Epithelial cell of esophagus (primary cell): ENCODE measurements at regions not wholly inside any gene's neighbourhood (a gene's known extent, or its start where the extent isn't known, plus 50 kb on each side); places are given as distances from the start of the nearest gene placed in this dataset.

Source experiments
- DNase-seq: peaks from one replicate; pipeline ENCODE4 v3.0.0; 2010; ENCODE audit warnings: low read depth
- H3K4me3 ChIP-seq: 2 replicates; pipeline ENCODE4 v1.5.1; 2011; ENCODE audit warnings: mild to moderate bottlenecking, low read length, control low read depth
- TF ChIP-seq, protein P1 (sequence below): IDR thresholded peaks from 2 replicates; pipeline ENCODE4 v1.5.1; 2011; ENCODE audit warnings: low read depth, mild to moderate bottlenecking, low read length, control low read depth, inconsistent platforms; ENCODE audit not compliant: insufficient read depth; ENCODE audit errors: missing control alignments

DNA sequence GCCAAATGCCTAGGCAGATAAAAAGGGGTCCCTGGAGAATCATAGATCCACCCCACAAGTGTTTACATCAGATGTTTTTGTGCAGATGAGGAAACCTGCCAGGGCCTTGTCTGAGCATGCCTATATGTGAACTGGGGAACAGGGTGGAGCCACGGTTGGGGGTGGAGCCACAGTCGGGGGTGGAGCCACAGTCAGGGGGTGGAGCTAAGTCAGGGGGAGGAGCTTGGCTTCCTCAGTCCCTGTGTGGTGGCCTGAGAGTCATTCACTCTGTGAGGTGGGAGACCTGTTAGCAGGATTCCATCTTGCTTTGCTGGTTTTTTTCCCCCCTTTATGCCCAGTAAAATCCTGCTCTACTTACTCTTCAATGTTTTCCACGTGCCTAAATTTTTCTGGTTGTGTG lies 57.8 kb upstream of the TGFBR2 start:
- TF ChIP-seq, protein P1, sequence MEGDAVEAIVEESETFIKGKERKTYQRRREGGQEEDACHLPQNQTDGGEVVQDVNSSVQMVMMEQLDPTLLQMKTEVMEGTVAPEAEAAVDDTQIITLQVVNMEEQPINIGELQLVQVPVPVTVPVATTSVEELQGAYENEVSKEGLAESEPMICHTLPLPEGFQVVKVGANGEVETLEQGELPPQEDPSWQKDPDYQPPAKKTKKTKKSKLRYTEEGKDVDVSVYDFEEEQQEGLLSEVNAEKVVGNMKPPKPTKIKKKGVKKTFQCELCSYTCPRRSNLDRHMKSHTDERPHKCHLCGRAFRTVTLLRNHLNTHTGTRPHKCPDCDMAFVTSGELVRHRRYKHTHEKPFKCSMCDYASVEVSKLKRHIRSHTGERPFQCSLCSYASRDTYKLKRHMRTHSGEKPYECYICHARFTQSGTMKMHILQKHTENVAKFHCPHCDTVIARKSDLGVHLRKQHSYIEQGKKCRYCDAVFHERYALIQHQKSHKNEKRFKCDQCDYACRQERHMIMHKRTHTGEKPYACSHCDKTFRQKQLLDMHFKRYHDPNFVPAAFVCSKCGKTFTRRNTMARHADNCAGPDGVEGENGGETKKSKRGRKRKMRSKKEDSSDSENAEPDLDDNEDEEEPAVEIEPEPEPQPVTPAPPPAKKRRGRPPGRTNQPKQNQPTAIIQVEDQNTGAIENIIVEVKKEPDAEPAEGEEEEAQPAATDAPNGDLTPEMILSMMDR, result no peak
- no peak overlapping the region for H3K4me3 ChIP-seq
- DNase-seq, result peak; percentile 74

- no peak overlapping the region for H3K4me3 ChIP-seq
- TF ChIP-seq, protein P1, result no peak
- no peak for DNase-seq
These were observed 56.8 kb upstream of the TGFBR2 start for GRCh38 chr3:30549600-30549999.

- H3K4me3 ChIP-seq, result no peak overlapping the region
- TF ChIP-seq, protein P1, result no peak
- DNase-seq, result peak; percentile 40
These were observed 56.2 kb upstream of the TGFBR2 start for GRCh38 chr3:30550246-30550645.

DNA sequence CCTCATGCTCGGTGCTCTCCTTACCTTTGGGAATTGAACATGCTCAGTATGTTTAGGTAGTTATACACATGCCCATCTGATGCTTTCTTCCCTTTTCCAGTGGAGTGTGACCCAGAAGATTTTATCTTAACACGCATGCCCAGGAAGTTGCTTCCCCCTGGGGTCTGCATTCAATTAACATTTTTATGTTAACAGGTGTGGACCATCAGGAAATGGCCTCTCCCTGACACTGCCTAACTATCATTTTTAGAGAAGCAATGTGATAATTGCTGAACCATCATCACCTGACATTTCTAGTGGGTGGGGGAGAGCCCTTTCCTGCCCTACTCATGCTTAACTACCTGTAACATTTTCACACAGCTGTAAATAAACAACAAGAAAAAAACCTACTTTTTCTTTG lies 55.1 kb upstream of the TGFBR2 start:
- TF ChIP-seq, protein P1, result no peak
- no peak overlapping the region for H3K4me3 ChIP-seq
- no peak for DNase-seq

DNA sequence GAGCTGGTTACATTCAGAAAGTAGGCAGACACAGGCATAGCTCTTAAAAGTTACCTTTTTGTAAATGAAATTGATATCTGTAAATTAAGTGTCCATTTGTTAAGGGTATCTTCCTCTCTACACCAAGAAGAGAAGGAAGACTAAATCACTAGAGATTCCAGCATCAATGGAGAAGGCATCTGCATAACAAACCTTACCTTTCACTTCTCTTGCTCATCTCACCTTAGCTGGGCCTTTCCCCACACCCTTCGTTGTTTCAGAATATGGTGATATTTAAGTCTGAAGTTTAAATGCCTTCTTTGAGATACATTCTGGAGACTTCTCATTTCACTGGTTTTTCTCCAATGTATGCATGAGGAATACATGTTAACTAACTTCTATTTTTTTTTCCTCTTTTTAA lies 54.5 kb upstream of the TGFBR2 start:
- TF ChIP-seq, protein P1, result no peak
- no peak for DNase-seq
- no peak overlapping the region for H3K4me3 ChIP-seq

DNA sequence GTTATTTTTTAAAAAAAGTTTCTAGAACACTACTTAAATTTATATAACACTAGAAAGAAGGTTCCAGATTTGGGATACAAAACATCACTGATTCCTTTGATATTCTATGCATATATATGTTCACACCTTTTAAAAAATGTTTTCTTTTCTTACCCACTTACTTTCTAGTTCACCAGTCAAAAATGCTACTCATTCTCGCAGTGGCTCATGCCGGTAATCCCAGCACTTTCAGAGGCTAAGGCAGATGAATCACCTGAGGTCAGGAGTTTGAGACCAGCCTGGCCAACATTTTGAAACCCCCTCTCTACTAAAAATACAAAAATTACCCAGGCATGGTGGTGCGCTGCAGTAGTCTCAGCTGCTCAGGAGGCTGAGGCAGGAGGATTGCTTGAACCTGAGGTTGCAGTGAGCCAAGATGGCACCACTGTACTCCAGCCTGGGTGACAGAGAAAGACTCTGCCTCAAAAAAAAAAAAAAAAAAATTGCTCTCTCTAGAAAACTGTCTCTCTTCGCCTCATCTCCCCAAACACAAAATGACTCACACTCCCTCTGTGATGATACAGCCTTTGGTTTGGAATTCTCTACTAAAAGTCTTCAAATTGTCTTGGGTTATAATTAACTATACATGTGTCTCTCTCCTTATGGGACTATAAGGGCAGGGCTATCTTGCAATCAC lies 52.6 kb upstream of the TGFBR2 start:
- TF ChIP-seq, protein P1, result no peak
- DNase-seq, result peak; percentile 14

GRCh38 chr3:30554317-30554690 lies 52.1 kb upstream of the TGFBR2 start:
- no peak for DNase-seq
- TF ChIP-seq, protein P1, result no peak
- H3K4me3 ChIP-seq, result no peak overlapping the region

More for the DNA sequence above, 52.6 kb upstream of the TGFBR2 start:
- H3K4me3 ChIP-seq, result no peak overlapping the region
